ENCODE measurements at regions not wholly inside any gene's neighbourhood (a gene's known extent, or its start where the extent isn't known, plus 50 kb on each side); places are given as distances from the start of the nearest gene placed in this dataset.
A peak's percentile ranks its signal among the peaks of the same experiment; 100 is the strongest.

DNA sequence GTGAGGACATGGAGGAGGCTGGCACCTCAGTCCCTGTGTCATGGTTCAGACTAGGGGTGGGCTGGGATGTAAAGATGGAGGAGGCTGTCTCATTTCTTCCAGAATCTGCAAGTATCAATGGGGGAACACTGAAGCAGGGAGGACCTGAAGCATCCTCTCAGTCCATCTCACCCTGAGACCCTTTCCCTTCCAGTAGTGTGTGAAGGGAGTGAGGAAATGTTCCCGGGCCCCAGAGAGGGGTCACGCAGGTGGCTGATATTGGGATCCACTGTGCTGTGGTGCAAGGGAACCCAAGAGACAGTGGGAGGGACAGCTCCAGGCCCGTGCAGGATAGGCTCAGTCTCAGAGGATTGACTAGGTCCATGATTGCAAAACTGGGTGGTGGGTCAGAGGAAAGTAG is 72.2 kb upstream of the ADPGK start:
- ATAC-seq: no peak

DNA sequence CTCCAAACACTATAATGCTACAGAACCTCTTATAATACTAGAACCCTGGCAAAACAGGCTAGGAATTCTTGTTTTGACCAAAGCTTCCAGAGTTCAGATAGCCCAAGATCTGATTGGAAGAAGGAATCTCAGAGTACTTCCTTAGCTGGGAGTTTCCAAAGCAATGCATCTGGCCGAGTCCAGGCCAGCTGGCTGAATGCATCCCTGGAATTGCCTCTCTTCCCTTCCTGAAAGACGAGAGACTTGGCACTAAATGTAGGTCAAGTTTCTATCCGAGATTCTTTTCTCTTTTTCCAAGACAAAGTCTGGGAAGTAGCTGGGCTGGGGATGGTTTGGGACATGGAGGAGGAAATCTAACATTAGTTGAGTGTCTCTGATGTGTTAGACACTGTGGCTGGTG is 68.7 kb upstream of the ADPGK start:
- H3K27me3 ChIP-seq: peaks cover 0 to 24% of the 10 kb centered on the region in 2 donors
- no peaks in the 10 kb centered on the region for H3K36me3 ChIP-seq
- ATAC-seq: no peak
- TF ChIP-seq, protein P1, sequence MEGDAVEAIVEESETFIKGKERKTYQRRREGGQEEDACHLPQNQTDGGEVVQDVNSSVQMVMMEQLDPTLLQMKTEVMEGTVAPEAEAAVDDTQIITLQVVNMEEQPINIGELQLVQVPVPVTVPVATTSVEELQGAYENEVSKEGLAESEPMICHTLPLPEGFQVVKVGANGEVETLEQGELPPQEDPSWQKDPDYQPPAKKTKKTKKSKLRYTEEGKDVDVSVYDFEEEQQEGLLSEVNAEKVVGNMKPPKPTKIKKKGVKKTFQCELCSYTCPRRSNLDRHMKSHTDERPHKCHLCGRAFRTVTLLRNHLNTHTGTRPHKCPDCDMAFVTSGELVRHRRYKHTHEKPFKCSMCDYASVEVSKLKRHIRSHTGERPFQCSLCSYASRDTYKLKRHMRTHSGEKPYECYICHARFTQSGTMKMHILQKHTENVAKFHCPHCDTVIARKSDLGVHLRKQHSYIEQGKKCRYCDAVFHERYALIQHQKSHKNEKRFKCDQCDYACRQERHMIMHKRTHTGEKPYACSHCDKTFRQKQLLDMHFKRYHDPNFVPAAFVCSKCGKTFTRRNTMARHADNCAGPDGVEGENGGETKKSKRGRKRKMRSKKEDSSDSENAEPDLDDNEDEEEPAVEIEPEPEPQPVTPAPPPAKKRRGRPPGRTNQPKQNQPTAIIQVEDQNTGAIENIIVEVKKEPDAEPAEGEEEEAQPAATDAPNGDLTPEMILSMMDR (IDR thresholded peaks at IDR 0.05): no peak
- H3K9me3 ChIP-seq: no peaks in the 10 kb centered on the region
- no peak overlapping the region for H3K4me3 ChIP-seq
- H3K27ac ChIP-seq: no peak overlapping the region
- no peaks in the 10 kb centered on the region for H3K4me1 ChIP-seq
- intact Hi-C loops (cut with DNase I): no loop called here
- peak in 2 of 4 donors; percentile 14 to 41 for DNase-seq

More for the DNA sequence above, 72.2 kb upstream of the ADPGK start:
- Histone ChIP-seq H3K27me3 (no peaks in the 10 kb centered on the region), H3K9me3 (no peaks in the 10 kb centered on the region), H3K4me3 (no peak overlapping the region), H3K36me3 (no peaks in the 10 kb centered on the region), H3K4me1 (no peaks in the 10 kb centered on the region), H3K27ac (no peak overlapping the region)
- intact Hi-C loops (cut with DNase I): no loop called here
- DNase-seq: no peak
- TF ChIP-seq, protein P1 (IDR thresholded peaks at IDR 0.05): no peak

DNA sequence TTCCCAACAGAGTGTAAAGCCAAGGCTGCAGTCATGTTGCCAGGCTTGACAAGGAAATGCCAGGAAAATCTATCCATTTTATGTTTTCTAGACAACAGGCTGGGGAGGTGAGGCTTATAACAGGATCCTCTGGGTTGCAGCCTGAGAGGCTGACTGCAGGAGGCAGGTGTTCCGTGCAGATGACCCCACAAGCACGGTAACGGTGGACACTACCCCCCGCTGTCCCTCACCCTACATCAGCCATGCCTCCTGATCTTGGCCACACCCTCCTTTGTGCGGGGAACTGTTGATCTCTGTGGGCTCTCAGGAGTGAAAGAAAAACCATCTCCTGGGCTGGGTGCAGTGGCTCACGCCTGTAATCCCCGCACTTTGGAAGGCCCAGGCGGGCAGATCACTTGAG is 68.0 kb upstream of the ADPGK start:
- DNase-seq: no peak
- Histone ChIP-seq H3K27me3 (peaks cover 0 to 24% of the 10 kb centered on the region in 2 donors), H3K4me3 (no peak overlapping the region), H3K27ac (no peak overlapping the region), H3K9me3 (no peaks in the 10 kb centered on the region), H3K4me1 (no peaks in the 10 kb centered on the region), H3K36me3 (no peaks in the 10 kb centered on the region)
- TF ChIP-seq, protein P1 (IDR thresholded peaks at IDR 0.05): no peak
- intact Hi-C loops (cut with DNase I): no loop called here
- ATAC-seq: no peak

DNA sequence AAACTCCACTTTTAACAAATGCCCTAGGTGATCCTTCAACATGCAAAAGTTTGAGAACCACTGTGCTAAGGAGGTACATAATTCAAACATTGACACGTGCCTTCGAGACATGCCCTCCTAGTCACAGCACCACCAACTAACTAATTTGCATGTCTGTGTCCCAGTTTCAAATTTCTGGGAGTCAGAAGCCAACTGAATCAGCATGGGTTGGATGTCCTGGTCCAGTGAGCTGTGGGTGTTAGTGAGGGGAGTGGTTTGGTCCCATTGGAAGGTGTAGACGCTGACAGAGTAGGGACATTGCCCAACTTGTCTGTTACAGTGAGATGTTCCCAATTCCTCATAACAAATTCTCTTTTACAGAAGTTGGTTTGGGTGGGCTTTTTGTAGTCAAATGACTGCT is 67.3 kb upstream of the ADPGK start:
- Histone ChIP-seq H3K4me3 (no peak overlapping the region), H3K4me1 (no peaks in the 10 kb centered on the region), H3K36me3 (no peaks in the 10 kb centered on the region), H3K27me3 (peaks cover 0 to 24% of the 10 kb centered on the region in 2 donors), H3K27ac (no peak overlapping the region), H3K9me3 (no peaks in the 10 kb centered on the region)
- TF ChIP-seq, protein P1 (IDR thresholded peaks at IDR 0.05): no peak
- ATAC-seq (no peak), DNase-seq (no peak)
- intact Hi-C loops (cut with DNase I): no loop called here

DNA sequence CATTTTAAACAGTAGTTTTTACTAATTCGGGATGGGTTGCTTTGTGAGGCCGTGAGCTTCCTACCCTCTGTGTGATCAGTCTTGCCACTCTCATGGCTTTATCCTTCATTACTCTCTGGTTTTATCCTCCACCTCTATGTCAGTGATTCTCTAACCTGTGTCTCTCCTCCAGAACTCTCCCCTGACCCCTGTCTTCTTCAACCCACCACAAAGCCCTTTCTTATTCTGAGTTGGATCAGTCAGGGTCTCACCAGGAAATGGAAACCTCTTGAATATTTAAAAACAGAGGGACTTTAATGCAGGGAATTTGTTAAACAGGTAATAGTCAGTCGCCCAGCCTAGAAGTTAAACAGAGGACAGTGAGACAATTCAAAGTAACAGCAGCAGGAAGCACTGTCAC is 64.2 kb upstream of the ADPGK start:
- DNase-seq (no peak), ATAC-seq (no peak)
- no peaks in the 10 kb centered on the region for H3K9me3 ChIP-seq
- H3K4me3 ChIP-seq: no peak overlapping the region
- TF ChIP-seq, protein P1 (IDR thresholded peaks at IDR 0.05): no peak
- H3K36me3 ChIP-seq: no peaks in the 10 kb centered on the region
- H3K4me1 ChIP-seq: no peaks in the 10 kb centered on the region
- no peak overlapping the region for H3K27ac ChIP-seq
- intact Hi-C loops (cut with DNase I): no loop called here
- peaks cover 0 to 24% of the 10 kb centered on the region in 2 donors for H3K27me3 ChIP-seq
